MM.1S (cell line): ENCODE measurements at regions not wholly inside any gene's neighbourhood (a gene's known extent, or its start where the extent isn't known, plus 50 kb on each side); places are given as distances from the start of the nearest gene placed in this dataset.

Source experiments
- DNase-seq: peaks from one replicate; pipeline ENCODE4 v3.0.0-alpha.2; 2015
- H2AFZ ChIP-seq: fragments of 300-600 bp; sonication (generic); 2 replicates; pipeline ENCODE4 v1.6.0; 2016; ENCODE audit warnings: antibody characterized with exemption, low read length
- H3F3A ChIP-seq: fragments of 300-600 bp; sonication (generic); 2 replicates; pipeline ENCODE4 v1.6.1; 2016; ENCODE audit warnings: mild to moderate bottlenecking, antibody characterized with exemption, low read length, moderate library complexity, mixed read lengths; ENCODE audit not compliant: insufficient read depth
- H3K27ac ChIP-seq: fragments of 300-600 bp; sonication (generic); 2 replicates; pipeline ENCODE4 v1.5.1; 2016; ENCODE audit warnings: mild to moderate bottlenecking, low read length
- H3K27me3 ChIP-seq: fragments of 300-600 bp; sonication (generic); replicated peaks from 2 replicates; pipeline ENCODE4 v1.6.0; 2016; ENCODE audit warnings: low read length; ENCODE audit not compliant: insufficient read depth
- H3K36me3 ChIP-seq: fragments of 300-600 bp; sonication (generic); replicated peaks from 2 replicates; pipeline ENCODE4 v1.6.1; 2016; ENCODE audit warnings: mild to moderate bottlenecking, low read length, mixed read lengths; ENCODE audit not compliant: insufficient read depth
- H3K4me1 ChIP-seq: fragments of 300-600 bp; sonication (generic); 2 replicates; pipeline ENCODE4 v1.6.1; 2016; ENCODE audit warnings: low read length, mixed read lengths
- H3K4me2 ChIP-seq: fragments of 300-600 bp; sonication (generic); 2 replicates; pipeline ENCODE4 v1.6.0; 2016; ENCODE audit warnings: low read depth, low read length
- H3K4me3 ChIP-seq: fragments of 300-600 bp; sonication (generic); 2 replicates; pipeline ENCODE4 v1.5.1; 2016; ENCODE audit warnings: low read length, mixed read lengths
- H3K79me2 ChIP-seq: fragments of 300-600 bp; sonication (generic); 2 replicates; pipeline ENCODE4 v1.6.1; 2016; ENCODE audit warnings: mixed run types, low read length, mixed read lengths
- H3K9ac ChIP-seq: fragments of 300-600 bp; sonication (generic); 2 replicates; pipeline ENCODE4 v1.6.1; 2016; ENCODE audit warnings: low read length, mixed read lengths
- H3K9me2 ChIP-seq: fragments of 300-600 bp; sonication (generic); replicated peaks from 2 replicates; pipeline ENCODE4 v1.6.1; 2016; ENCODE audit warnings: mild to moderate bottlenecking, low read length, mixed read lengths; ENCODE audit not compliant: insufficient read depth
- H3K9me3 ChIP-seq: fragments of 300-600 bp; sonication (generic); replicated peaks from 2 replicates; pipeline ENCODE4 v1.6.1; 2016; ENCODE audit warnings: mild to moderate bottlenecking, low read length, mixed read lengths; ENCODE audit not compliant: insufficient read depth
- H4K20me1 ChIP-seq: fragments of 300-600 bp; sonication (generic); 2 replicates; pipeline ENCODE4 v1.6.1; 2016; ENCODE audit warnings: mild to moderate bottlenecking, low read length, moderate library complexity, mixed read lengths; ENCODE audit not compliant: insufficient read depth
- EZH2 ChIP-seq: fragments of 300-600 bp; sonication (generic); optimal IDR thresholded peaks from 2 replicates; pipeline ENCODE3; 2017; ENCODE audit warnings: low read depth, mild to moderate bottlenecking, antibody characterized with exemption, low read length, mixed read lengths
- EZH2phosphoT487 ChIP-seq: fragments of 300-600 bp; sonication (generic); IDR thresholded peaks from 2 replicates; pipeline ENCODE4 v1.6.1; 2018; ENCODE audit warnings: antibody characterized with exemption, low read length
- TF ChIP-seq, protein P1 (sequence below): fragments of 300-600 bp; sonication (generic); IDR thresholded peaks from 2 replicates; pipeline ENCODE4 v1.5.1; 2016; ENCODE audit warnings: antibody characterized with exemption, low read length, mixed read lengths

DNA sequence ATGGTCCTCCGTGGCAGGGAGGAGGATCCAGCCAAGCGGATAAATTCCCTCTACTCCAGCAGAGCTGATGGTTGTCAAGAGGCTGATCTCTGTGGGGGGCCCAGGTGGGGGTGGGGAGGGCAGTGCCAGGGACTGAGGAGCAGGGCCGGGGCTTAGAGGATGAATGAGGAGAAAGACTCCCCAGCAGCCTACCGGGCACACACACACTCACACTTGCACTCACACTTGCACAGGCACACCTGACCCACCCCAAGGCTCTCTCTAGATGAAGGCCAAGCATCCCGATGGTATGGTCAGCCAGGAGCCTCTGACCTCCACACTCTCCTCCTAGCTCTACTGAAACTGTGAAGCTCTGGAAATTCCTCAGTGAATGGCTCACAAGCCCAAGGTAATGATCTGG lies 131.3 kb upstream of the PRR20G start:
- Histone ChIP-seq H3K9me2 (no peaks in the 10 kb centered on the region), H3K4me2 (no peak overlapping the region), H3F3A (no peaks in the 10 kb centered on the region), H4K20me1 (no peaks in the 10 kb centered on the region), H3K27me3 (peaks cover 49% of the 10 kb centered on the region), H3K36me3 (no peaks in the 10 kb centered on the region), H3K9me3 (no peaks in the 10 kb centered on the region), H2AFZ (no peak overlapping the region), H3K79me2 (no peaks in the 10 kb centered on the region), H3K4me1 (no peaks in the 10 kb centered on the region), H3K4me3 (no peak overlapping the region), H3K27ac (no peak overlapping the region), H3K9ac (no peak overlapping the region)
- TF ChIP-seq, protein P1, sequence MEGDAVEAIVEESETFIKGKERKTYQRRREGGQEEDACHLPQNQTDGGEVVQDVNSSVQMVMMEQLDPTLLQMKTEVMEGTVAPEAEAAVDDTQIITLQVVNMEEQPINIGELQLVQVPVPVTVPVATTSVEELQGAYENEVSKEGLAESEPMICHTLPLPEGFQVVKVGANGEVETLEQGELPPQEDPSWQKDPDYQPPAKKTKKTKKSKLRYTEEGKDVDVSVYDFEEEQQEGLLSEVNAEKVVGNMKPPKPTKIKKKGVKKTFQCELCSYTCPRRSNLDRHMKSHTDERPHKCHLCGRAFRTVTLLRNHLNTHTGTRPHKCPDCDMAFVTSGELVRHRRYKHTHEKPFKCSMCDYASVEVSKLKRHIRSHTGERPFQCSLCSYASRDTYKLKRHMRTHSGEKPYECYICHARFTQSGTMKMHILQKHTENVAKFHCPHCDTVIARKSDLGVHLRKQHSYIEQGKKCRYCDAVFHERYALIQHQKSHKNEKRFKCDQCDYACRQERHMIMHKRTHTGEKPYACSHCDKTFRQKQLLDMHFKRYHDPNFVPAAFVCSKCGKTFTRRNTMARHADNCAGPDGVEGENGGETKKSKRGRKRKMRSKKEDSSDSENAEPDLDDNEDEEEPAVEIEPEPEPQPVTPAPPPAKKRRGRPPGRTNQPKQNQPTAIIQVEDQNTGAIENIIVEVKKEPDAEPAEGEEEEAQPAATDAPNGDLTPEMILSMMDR: no peak
- TF ChIP-seq EZH2 (no peak), EZH2phosphoT487 (no peak)
- no peak for DNase-seq

DNA sequence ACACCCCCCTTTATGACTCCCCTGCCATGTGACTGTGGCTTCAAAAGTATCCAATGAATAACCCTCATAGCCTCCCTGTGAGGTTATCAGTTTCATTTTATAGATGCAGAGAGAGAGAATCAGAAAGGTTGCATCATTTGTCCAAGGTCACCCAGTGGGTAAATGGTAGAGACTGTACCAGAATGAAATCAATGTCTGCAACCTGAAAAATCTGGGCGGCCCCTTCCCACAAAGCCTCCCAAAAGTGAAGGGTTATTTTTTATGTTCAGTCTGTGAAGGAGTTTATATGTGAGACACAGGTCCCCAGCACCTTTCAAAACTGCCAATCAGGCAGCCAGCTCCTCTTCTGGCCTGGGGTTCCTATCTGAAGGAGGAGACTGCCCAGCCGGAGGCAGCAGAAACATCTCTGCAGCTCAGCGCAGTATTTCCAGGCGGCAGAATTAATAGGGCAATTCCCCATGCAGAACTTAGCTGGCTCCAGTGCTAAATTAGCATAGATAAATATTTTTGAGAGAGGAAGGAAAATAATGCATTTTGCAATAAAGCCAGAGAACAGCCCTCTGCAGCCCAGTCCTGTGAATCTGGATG lies 130.8 kb upstream of the PRR20G start:
- Histone ChIP-seq H3K4me2 (no peak overlapping the region), H3K36me3 (no peaks in the 10 kb centered on the region), H3K9ac (no peak overlapping the region), H3K4me3 (no peak overlapping the region), H3K27me3 (peaks cover 43% of the 10 kb centered on the region), H2AFZ (no peak overlapping the region), H3K27ac (no peak overlapping the region), H3K79me2 (no peaks in the 10 kb centered on the region), H3F3A (no peaks in the 10 kb centered on the region), H3K4me1 (no peaks in the 10 kb centered on the region), H4K20me1 (no peaks in the 10 kb centered on the region), H3K9me3 (no peaks in the 10 kb centered on the region), H3K9me2 (no peaks in the 10 kb centered on the region)
- no peak for DNase-seq
- no peak for TF ChIP-seq EZH2
- no peak for TF ChIP-seq EZH2phosphoT487
- TF ChIP-seq, protein P1: no peak

DNA sequence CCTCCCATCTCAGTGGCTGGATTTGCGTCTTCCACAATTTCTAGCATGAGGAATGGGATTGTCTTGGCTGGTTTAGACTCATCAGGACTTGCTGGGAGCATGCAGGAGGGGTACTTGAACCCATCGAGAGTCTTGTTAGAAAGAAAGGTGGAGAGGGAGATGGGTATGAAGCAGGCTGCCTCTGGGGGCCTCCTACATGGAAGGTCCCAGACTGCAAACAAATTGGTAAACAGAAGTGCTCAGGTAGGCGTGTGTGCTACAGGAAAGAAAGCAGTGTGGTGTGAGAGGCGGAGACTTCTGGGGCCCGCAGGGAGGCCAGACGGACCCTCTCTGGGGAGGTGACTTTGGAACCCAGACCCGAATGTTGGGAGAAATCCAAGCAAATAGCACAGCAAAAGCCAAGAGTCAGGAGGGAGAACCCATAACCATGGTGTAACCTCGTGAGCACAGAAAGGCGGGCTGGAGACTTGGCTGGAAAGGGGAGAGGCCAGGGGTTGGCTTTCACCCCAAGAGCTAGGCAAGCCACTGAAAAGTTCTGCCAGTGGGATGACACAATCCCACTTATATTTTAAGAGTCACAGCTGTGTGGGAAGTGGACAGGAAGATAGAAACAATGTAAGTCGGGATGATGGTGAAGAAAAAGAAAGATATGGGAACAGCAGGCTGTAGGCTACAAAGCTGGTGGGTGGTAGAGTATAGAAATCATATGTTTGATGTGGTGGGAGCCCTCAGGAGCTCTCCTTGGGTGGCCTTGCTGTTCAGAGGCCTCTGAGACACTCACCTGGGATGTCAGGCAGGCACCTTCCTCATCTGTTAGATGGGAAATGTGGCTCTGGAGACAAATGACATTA lies 130.1 kb upstream of the PRR20G start:
- TF ChIP-seq, protein P1: no peak
- TF ChIP-seq EZH2 (no peak), EZH2phosphoT487 (no peak)
- Histone ChIP-seq H3K9me2 (no peaks in the 10 kb centered on the region), H3K9ac (no peak overlapping the region)

More for the DNA sequence above, 130.1 kb upstream of the PRR20G start:
- Histone ChIP-seq H3K4me3 (no peak overlapping the region), H3K9me3 (no peaks in the 10 kb centered on the region), H2AFZ (no peak overlapping the region), H3K4me2 (no peak overlapping the region), H3K4me1 (no peaks in the 10 kb centered on the region), H3K79me2 (no peaks in the 10 kb centered on the region), H3K27me3 (peaks cover 37% of the 10 kb centered on the region), H4K20me1 (no peaks in the 10 kb centered on the region), H3F3A (no peaks in the 10 kb centered on the region), H3K36me3 (no peaks in the 10 kb centered on the region), H3K27ac (no peak overlapping the region)
- DNase-seq: no peak
